Activated CD4-positive, alpha-beta memory T cell treated with anti-CD3 and anti-CD28 coated beads, Interleukin-2, amount 10 ng/mL, durations not matched to agents 7 days and 5 days (primary cell): ENCODE measurements at regions not wholly inside any gene's neighbourhood (a gene's known extent, or its start where the extent isn't known, plus 50 kb on each side); places are given as distances from the start of the nearest gene placed in this dataset.
"Not testable (repeated sequence)": the region's sequence is repeated elsewhere in the genome, so short reads cannot be mapped to it uniquely, and the experiment has no call there.

Experiments used
- CTCF ChIA-PET: fragments of 350-600 bp; sonication (Branson Sonifier 250); formaldehyde crosslinking; loops from one replicate; lab custom pipeline; 2021; ENCODE audit warnings: antibody characterized with exemption, inconsistent platforms; lab: Charles Lee
- POLR2A ChIA-PET: fragments of 350-600 bp; sonication (Branson Sonifier 250); formaldehyde crosslinking; loops from one replicate; lab custom pipeline; 2021; ENCODE audit warnings: antibody characterized with exemption; lab: Charles Lee
- DNase-seq: peaks from one replicate; pipeline ENCODE4 v3.0.0-alpha.2; 2020
- H3K27ac Mint-ChIP-seq: one replicate; pipeline ENCODE4 v1.8.0; 2021; ENCODE audit warnings: mild to moderate bottlenecking, mixed read lengths
- H3K27me3 Mint-ChIP-seq: one replicate; pipeline ENCODE4 v1.8.0; 2021; ENCODE audit warnings: mixed read lengths
- H3K36me3 Mint-ChIP-seq: one replicate; pipeline ENCODE4 v1.8.0; 2021; ENCODE audit warnings: low read depth, mixed read lengths
- H3K4me1 Mint-ChIP-seq: one replicate; pipeline ENCODE4 v1.8.0; 2021; ENCODE audit warnings: mixed read lengths
- H3K4me3 Mint-ChIP-seq: one replicate; pipeline ENCODE4 v1.8.0; 2021; ENCODE audit warnings: mild to moderate bottlenecking, mixed read lengths
- H3K9me3 Mint-ChIP-seq: one replicate; pipeline ENCODE4 v1.8.0; 2021; ENCODE audit warnings: mixed read lengths

GRCh38 chr3:15851735-15852134 lies 54.0 kb upstream of the ANKRD28 start:
- peaks cover 9% of the 10 kb centered on the region for H3K4me1 Mint-ChIP-seq
- H3K27ac Mint-ChIP-seq = no peak overlapping the region
- no peaks in the 10 kb centered on the region for H3K27me3 Mint-ChIP-seq
- ChIA-PET CTCF (no interaction called here), POLR2A (no interaction called here)
- peaks cover 10% of the 10 kb centered on the region for H3K9me3 Mint-ChIP-seq
- DNase-seq = no peak
- no peak overlapping the region for H3K4me3 Mint-ChIP-seq
- peaks cover 45% of the 10 kb centered on the region for H3K36me3 Mint-ChIP-seq

DNA sequence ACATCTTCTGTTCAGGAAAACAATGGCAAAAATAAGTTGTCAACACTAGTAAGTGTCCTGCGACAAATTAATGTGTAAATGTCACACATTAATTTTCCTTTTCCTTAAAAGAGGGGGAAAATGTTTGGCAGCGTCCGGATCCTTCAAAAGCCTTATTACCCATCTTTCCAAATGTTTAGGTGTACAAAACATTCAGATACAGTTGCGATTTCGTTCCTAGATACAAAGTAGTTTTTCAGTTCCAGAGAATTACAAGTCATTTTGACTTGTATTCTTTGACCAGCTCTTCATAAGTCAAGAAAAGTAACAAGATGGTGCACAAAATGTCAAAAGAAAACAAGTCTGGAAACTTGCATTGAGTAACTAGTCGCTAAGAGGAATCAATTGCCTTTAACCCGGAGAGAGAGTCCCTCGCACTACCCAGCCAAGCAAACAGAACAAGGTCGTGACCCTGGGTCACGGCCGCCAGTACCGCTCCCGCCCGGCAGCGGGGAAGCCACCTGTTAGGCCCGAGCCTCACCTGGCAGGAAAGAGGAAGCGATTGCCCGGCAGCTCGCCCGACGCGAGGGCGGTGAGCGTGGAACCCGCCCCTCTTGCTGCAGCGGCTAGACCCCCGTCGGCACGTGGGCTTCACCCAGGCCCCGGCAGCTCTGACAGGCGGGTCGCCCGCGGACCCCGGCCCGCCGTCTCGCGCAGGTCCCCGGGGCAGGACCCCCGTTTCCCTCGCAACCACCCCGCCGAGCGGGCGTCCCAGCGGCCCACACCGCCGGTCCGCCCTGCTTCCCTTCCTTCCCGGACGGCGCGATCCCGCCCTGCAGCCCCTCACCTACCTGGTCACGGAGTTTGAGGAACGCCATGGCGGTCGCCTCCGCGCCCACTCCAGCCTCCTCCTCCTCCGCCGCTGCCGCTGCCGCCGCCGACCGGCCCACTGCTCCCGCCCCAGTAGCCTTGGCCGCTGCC lies 61.0 kb upstream of the ANKRD28 start:
- H3K27ac Mint-ChIP-seq = peak overlapping the region; percentile 71
- peaks cover 37% of the 10 kb centered on the region for H3K36me3 Mint-ChIP-seq
- no peaks in the 10 kb centered on the region for H3K27me3 Mint-ChIP-seq
- DNase-seq = peak; percentile 71
- ChIA-PET POLR2A (interaction anchor here (0.8 to 1.0 kb wide), 2 partner anchors 257 to 821 kb away, joined by 3 read pairs; partner anchors contain the start of genes BTD and HACL1), CTCF (interaction anchor here (1.0 kb wide), 1 partner anchor 228 kb away, joined by 3 read pairs; no protein-coding TSS in a partner anchor)
- peak overlapping the region; percentile 92 for H3K4me3 Mint-ChIP-seq
- H3K4me1 Mint-ChIP-seq = peaks cover 40% of the 10 kb centered on the region
- H3K9me3 Mint-ChIP-seq = peaks cover 3% of the 10 kb centered on the region

- peak; percentile 77 for DNase-seq
- H3K27me3 Mint-ChIP-seq = no peaks in the 10 kb centered on the region
- ChIA-PET CTCF (interaction anchor here (1.0 kb wide), 1 partner anchor 229 kb away, joined by 3 read pairs; no protein-coding TSS in a partner anchor), POLR2A (interaction anchor here (1.0 kb wide), 1 partner anchor 822 kb away, joined by 3 read pairs; no protein-coding TSS in a partner anchor)
- peak overlapping the region; percentile 89 for H3K4me3 Mint-ChIP-seq
- no peaks in the 10 kb centered on the region for H3K9me3 Mint-ChIP-seq
- peaks cover 33% of the 10 kb centered on the region for H3K36me3 Mint-ChIP-seq
- peaks cover 40% of the 10 kb centered on the region for H3K4me1 Mint-ChIP-seq
- H3K27ac Mint-ChIP-seq = peak overlapping the region; percentile 82
Observed at GRCh38 chr3:15859507-15860013, 61.8 kb upstream of the ANKRD28 start.

DNA sequence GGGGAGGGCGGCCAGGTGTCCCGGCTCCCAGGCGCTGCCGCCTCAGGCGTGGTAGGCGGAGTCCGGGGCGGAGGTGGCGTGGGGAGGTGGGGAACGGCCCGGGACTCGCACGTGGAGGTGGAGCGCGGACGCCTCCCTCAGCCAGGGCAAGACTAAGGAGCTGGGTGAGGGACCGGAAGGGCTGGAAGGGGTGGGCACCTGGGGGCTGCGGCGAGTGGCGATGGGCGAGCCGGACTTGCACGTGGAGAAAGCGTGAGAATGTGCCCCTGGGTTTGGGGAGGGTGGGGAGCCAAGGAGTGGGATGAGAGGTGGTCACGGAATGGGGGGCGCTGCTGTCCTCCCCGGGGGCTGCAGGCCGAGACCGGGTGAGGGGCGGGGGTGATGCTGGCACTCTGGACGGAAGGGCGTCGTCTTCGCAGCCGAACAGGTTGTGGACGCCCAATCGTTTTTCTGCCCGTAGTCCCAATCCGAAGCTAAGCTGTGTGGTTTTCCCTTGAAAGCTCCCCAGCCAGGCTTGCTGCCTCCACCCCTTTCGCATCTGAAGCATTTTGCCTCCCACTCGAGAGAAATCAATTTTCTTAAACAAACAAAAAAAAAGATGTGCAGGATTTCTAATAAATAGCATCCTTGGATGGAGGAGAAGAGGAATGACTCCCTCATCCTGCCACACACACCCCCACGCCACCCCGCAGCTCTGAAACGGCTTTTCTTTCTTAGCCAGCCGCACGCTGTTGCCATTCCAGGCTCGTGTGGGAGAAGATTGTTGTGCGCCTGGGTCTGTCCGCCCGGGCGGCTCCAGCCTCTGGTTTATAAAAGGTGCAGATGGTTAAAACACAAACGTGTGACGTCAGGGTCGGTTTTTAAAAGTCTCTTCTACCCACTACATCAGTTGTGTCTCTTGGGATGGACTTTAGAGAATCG lies 62.5 kb upstream of the ANKRD28 start:
- peaks cover 3% of the 10 kb centered on the region for H3K9me3 Mint-ChIP-seq
- H3K27ac Mint-ChIP-seq = peak overlapping the region; percentile 71
- H3K36me3 Mint-ChIP-seq = peaks cover 34% of the 10 kb centered on the region
- CTCF ChIA-PET = no interaction called here
- POLR2A ChIA-PET = interaction anchor here (0.8 to 1.3 kb wide), 2 partner anchors 62 to 64 kb away, joined by 3 read pairs; partner anchors contain the start of gene ANKRD28
- peak; percentile 18 for DNase-seq
- peak overlapping the region; percentile 77 for H3K4me3 Mint-ChIP-seq
- H3K4me1 Mint-ChIP-seq = peaks cover 39% of the 10 kb centered on the region
- H3K27me3 Mint-ChIP-seq = no peaks in the 10 kb centered on the region

DNA sequence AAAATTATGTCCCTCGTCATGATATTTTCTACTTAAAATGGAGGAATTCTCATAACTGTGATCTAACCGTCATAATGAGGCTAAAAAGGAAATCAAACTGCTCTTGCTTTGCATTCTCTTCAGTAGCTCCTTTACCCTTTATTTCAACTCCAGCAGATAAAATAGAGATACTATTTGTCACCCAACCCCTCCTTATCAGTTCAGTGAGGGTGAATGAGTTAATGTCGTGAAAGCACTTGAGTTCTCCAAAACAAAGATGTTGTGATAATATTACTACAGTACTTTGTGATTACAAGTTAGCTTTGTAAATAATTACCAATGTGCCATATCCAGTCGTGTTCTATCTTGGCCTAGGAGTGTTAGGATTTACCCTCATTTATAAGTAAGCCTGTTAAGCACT lies 63.4 kb upstream of the ANKRD28 start:
- H3K27me3 Mint-ChIP-seq = no peaks in the 10 kb centered on the region
- H3K36me3 Mint-ChIP-seq = peaks cover 27% of the 10 kb centered on the region
- no peak overlapping the region for H3K27ac Mint-ChIP-seq
- H3K9me3 Mint-ChIP-seq = peaks cover 3% of the 10 kb centered on the region
- H3K4me3 Mint-ChIP-seq = peak overlapping the region; percentile 77
- no peak for DNase-seq
- CTCF ChIA-PET = interaction anchor here (0.9 to 1.1 kb wide), 2 partner anchors 230 to 317 kb away, joined by 3 to 5 read pairs; no protein-coding TSS in a partner anchor
- POLR2A ChIA-PET = interaction anchor here (1.3 kb wide), 1 partner anchor 63 kb away, joined by 3 read pairs; the partner anchor contains the start of gene ANKRD28
- peaks cover 35% of the 10 kb centered on the region for H3K4me1 Mint-ChIP-seq

DNA sequence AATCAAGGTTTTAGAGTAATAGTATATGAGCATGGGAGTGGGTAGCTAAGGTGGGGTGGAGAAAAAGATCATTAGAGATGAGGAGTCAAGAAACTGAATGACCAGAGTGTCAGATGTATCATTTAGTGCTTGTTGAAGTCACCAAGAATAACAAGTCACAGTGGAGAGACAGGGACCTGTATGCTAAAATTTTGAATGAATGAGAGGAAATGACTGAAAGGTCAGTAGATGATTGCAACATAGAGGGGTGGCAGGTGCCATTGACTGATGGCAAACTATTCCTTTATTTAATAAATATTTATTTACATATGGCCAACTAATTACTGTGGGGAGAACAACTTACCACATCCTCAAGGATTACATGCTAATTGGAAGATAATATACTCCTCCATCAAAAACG lies 75.0 kb upstream of the ANKRD28 start:
- ChIA-PET POLR2A (interaction anchor here (1.4 kb wide), 1 partner anchor 11 kb away, joined by 4 read pairs; no protein-coding TSS in a partner anchor), CTCF (no interaction called here)
- Mint-ChIP-seq H3K27me3 (no peaks in the 10 kb centered on the region), H3K9me3 (peaks cover 7% of the 10 kb centered on the region), H3K27ac (no peak overlapping the region), H3K4me1 (no peaks in the 10 kb centered on the region), H3K36me3 (no peaks in the 10 kb centered on the region), H3K4me3 (no peak overlapping the region)
- DNase-seq = no peak

GRCh38 chr3:15873415-15873814 lies 75.6 kb upstream of the ANKRD28 start:
- no peak for DNase-seq
- H3K27me3 Mint-ChIP-seq = no peaks in the 10 kb centered on the region
- no peak overlapping the region for H3K27ac Mint-ChIP-seq
- ChIA-PET POLR2A (no interaction called here), CTCF (no interaction called here)
- no peak overlapping the region for H3K4me3 Mint-ChIP-seq
- H3K4me1 Mint-ChIP-seq = no peaks in the 10 kb centered on the region
- H3K36me3 Mint-ChIP-seq = no peaks in the 10 kb centered on the region
- H3K9me3 Mint-ChIP-seq = peaks cover 10% of the 10 kb centered on the region

- Mint-ChIP-seq H3K27me3 (no peaks in the 10 kb centered on the region), H3K36me3 (no peaks in the 10 kb centered on the region), H3K4me3 (no peak overlapping the region), H3K27ac (no peak overlapping the region), H3K9me3 (peaks cover 6% of the 10 kb centered on the region), H3K4me1 (no peaks in the 10 kb centered on the region)
- DNase-seq = no peak
- ChIA-PET CTCF (no interaction called here), POLR2A (no interaction called here)
Observed at GRCh38 chr3:15875016-15875689, 77.4 kb upstream of the ANKRD28 start.

DNA sequence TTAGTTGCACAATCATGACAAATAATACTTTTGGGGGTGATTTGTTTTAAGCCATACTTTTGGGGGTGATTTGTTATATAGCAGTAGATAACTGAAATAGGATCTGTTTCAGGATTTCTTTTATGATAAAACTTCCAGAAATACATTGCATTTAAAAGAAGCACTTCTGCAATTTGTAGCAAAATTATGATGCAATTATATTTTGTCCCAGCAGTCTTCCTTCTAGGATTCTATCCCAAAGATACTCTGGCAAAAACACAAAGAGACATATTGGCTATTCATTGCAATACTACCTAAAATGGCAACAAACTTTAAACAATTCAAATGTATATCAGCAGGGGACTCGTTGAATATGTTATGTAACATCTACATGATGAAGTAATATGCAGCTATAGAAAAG lies 78.9 kb upstream of the ANKRD28 start:
- Mint-ChIP-seq H3K27ac (no peak overlapping the region), H3K9me3 (peaks cover 6% of the 10 kb centered on the region), H3K27me3 (no peaks in the 10 kb centered on the region), H3K36me3 (no peaks in the 10 kb centered on the region), H3K4me3 (no peak overlapping the region), H3K4me1 (no peaks in the 10 kb centered on the region)
- no peak for DNase-seq
- ChIA-PET CTCF (no interaction called here), POLR2A (no interaction called here)

DNA sequence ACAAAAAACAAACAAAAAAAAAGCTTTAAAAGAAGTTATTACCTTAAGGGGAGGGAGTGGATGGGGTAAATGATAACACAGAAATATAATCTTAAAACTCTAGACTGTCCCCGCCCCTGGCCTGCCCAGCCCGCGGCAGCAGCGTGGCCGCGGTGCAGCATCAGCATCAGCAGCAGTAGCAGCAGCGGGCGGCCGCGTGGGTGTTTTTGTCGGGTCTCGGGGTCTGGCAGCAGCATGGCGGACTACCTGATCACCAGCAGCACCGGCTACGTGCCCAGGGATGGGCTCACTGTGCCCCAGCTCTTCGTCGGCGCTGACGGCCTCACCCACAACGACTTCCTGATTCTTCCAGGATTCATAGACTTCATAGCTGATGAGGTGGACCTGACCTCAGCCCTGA lies 80.0 kb upstream of the ANKRD28 start:
- H3K27ac Mint-ChIP-seq = no peak overlapping the region
- no peak overlapping the region for H3K4me3 Mint-ChIP-seq
- no peak for DNase-seq
- POLR2A ChIA-PET = no interaction called here
- H3K9me3 Mint-ChIP-seq = peaks cover 6% of the 10 kb centered on the region
- H3K27me3 Mint-ChIP-seq = no peaks in the 10 kb centered on the region
- CTCF ChIA-PET = interaction anchor here (0.7 kb wide), 1 partner anchor 14 kb away, joined by 3 read pairs; no protein-coding TSS in a partner anchor
- H3K36me3 Mint-ChIP-seq = no peaks in the 10 kb centered on the region
- H3K4me1 Mint-ChIP-seq = no peaks in the 10 kb centered on the region

DNA sequence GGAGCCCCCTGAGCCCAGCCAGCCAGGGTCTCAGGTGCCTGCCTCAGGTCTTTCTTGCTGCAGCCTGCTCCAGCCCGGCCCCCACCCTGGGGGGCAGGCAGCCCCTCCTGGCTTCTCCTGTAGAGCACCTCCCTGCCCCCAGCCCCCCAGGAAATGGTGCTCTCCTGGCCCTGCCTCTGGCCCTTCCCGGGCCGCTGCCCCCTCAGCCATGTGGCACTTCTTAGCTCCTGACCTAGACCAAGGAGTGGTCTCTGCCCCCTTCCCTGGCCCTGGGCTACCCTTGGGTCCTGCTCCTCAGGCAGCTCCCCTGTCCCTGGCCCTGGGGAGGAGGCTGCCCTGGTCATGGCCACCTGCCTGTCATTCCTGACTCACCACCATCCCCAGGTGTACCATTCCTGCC lies 82.0 kb upstream of the ANKRD28 start:
- H3K4me1 Mint-ChIP-seq, H3K9me3 Mint-ChIP-seq, CTCF ChIA-PET, DNase-seq, H3K4me3 Mint-ChIP-seq, H3K36me3 Mint-ChIP-seq, POLR2A ChIA-PET, H3K27ac Mint-ChIP-seq, H3K27me3 Mint-ChIP-seq: not testable (repeated sequence)

DNA sequence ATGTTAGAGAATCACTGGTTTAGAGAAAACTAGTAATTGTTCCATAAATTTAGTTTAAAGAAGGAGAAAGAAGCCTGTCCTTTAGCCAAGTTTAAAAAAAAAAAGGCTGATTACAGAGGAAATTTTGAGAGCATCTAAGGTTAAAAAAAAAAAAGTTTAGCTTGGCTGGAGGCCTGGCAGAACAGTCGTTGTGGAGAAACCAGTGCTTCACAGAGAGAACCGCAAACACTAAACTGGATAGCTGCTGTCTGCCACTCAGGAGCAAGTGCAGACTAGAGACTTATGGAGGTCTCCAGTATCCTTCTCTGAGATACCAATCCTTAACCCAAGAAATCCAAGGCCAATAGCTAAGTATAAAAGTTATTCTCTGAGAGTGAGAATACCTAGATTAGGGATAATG lies 84.8 kb upstream of the ANKRD28 start:
- POLR2A ChIA-PET = no interaction called here

More for the DNA sequence above, 84.8 kb upstream of the ANKRD28 start:
- no peak overlapping the region for H3K27ac Mint-ChIP-seq
- no peak overlapping the region for H3K4me3 Mint-ChIP-seq
- H3K27me3 Mint-ChIP-seq = no peaks in the 10 kb centered on the region
- no peaks in the 10 kb centered on the region for H3K36me3 Mint-ChIP-seq
- DNase-seq = no peak
- CTCF ChIA-PET = no interaction called here
- H3K9me3 Mint-ChIP-seq = peaks cover 5% of the 10 kb centered on the region
- H3K4me1 Mint-ChIP-seq = no peaks in the 10 kb centered on the region
